ENCODE measurements at regions not wholly inside any gene's neighbourhood (a gene's known extent, or its start where the extent isn't known, plus 50 kb on each side); places are given as distances from the start of the nearest gene placed in this dataset.

GRCh38 chr7:142457146-142457703, 199.4 kb upstream of the PRSS58 start:
- H3K27me3 ChIP-seq, result no peaks in the 10 kb centered on the region
- no peak overlapping the region for H3K27ac ChIP-seq
- no peak overlapping the region for H3K4me3 ChIP-seq
- WGBS, 2 donors, result 63 to 72% methylated on average over 2 of the region's 2 CpGs
- no peaks in the 10 kb centered on the region for H3K4me1 ChIP-seq
- DNase-seq (ENCODE audit: low spot score in 2 of 2), result no peak
- H3K36me3 ChIP-seq, result no peaks in the 10 kb centered on the region
- TF ChIP-seq POLR2A (IDR thresholded peaks at IDR 0.05), result no peak
- no peak for TF ChIP-seq EP300 (IDR thresholded peaks at IDR 0.05)
- no peak for TF ChIP-seq CTCF (IDR thresholded peaks at IDR 0.05)
- no peaks in the 10 kb centered on the region for H3K9me3 ChIP-seq

GRCh38 chr7:142455392-142455791, 197.5 kb upstream of the PRSS58 start:
- DNase-seq (ENCODE audit: low spot score in 2 of 2), result no peak
- no peaks in the 10 kb centered on the region for H3K9me3 ChIP-seq
- H3K27me3 ChIP-seq, result no peaks in the 10 kb centered on the region
- H3K27ac ChIP-seq, result no peak overlapping the region
- 88 to 93% methylated on average over 10 of the region's 10 CpGs for WGBS, 2 donors
- no peaks in the 10 kb centered on the region for H3K36me3 ChIP-seq
- no peak overlapping the region for H3K4me3 ChIP-seq
- TF ChIP-seq CTCF (IDR thresholded peaks at IDR 0.05) (no peak), POLR2A (IDR thresholded peaks at IDR 0.05) (no peak), EP300 (IDR thresholded peaks at IDR 0.05) (no peak)
- no peaks in the 10 kb centered on the region for H3K4me1 ChIP-seq

- H3K4me3 ChIP-seq, result no peak overlapping the region
- no peaks in the 10 kb centered on the region for H3K27me3 ChIP-seq
- no peak for DNase-seq (ENCODE audit: low spot score in 2 of 2)
- H3K4me1 ChIP-seq, result no peaks in the 10 kb centered on the region
- H3K27ac ChIP-seq, result no peak overlapping the region
- no peak for TF ChIP-seq EP300 (IDR thresholded peaks at IDR 0.05)
- no peak for TF ChIP-seq POLR2A (IDR thresholded peaks at IDR 0.05)
- TF ChIP-seq CTCF (IDR thresholded peaks at IDR 0.05), result no peak
- H3K36me3 ChIP-seq, result no peaks in the 10 kb centered on the region
- WGBS, 2 donors, result 50 to 52% methylated on average over 5 of the region's 5 CpGs
- no peaks in the 10 kb centered on the region for H3K9me3 ChIP-seq
Measured at GRCh38 chr7:142454862-142455261, 197.0 kb upstream of the PRSS58 start.

- H3K27me3 ChIP-seq, result no peaks in the 10 kb centered on the region
- TF ChIP-seq CTCF (IDR thresholded peaks at IDR 0.05) (no peak), POLR2A (IDR thresholded peaks at IDR 0.05) (no peak)
- H3K36me3 ChIP-seq, result no peaks in the 10 kb centered on the region
- WGBS, 2 donors, result 72 to 83% methylated on average over 4 of the region's 4 CpGs
- no peak overlapping the region for H3K27ac ChIP-seq
- no peak for DNase-seq (ENCODE audit: low spot score in 2 of 2)
- no peak overlapping the region for H3K4me3 ChIP-seq
- H3K9me3 ChIP-seq, result no peaks in the 10 kb centered on the region
- no peaks in the 10 kb centered on the region for H3K4me1 ChIP-seq
Measured at GRCh38 chr7:142452791-142453190, 194.9 kb upstream of the PRSS58 start.

- H3K27ac ChIP-seq, result no peak overlapping the region
- WGBS, 2 donors, result 70 to 79% methylated on average over 4 of the region's 4 CpGs
- H3K4me1 ChIP-seq, result no peaks in the 10 kb centered on the region
- H3K27me3 ChIP-seq, result peaks cover 0 to 3% of the 10 kb centered on the region in 2 donors
- no peak overlapping the region for H3K4me3 ChIP-seq
- no peaks in the 10 kb centered on the region for H3K36me3 ChIP-seq
- no peak for DNase-seq (ENCODE audit: low spot score in 2 of 2)
- TF ChIP-seq EP300 (IDR thresholded peaks at IDR 0.05) (no peak), CTCF (IDR thresholded peaks at IDR 0.05) (no peak), POLR2A (IDR thresholded peaks at IDR 0.05) (no peak)
- H3K9me3 ChIP-seq, result no peaks in the 10 kb centered on the region
Measured at GRCh38 chr7:142451817-142452216, 194.0 kb upstream of the PRSS58 start.

Measured in tibial nerve (tissue), 4 donors.